BE2C (cell line): ENCODE measurements at regions not wholly inside any gene's neighbourhood (a gene's known extent, or its start where the extent isn't known, plus 50 kb on each side); places are given as distances from the start of the nearest gene placed in this dataset.
A peak's percentile ranks its signal among the peaks of the same experiment; 100 is the strongest.

ENCODE experiments used
- DNase-seq: peaks from one replicate; pipeline ENCODE4 v3.0.0-alpha.2; 2020
- H3K27me3 ChIP-seq: fragments of 250-450 bp; sonication (Bioruptor Pico); 2 replicates; pipeline ENCODE4 v1.5.1; 2020; ENCODE audit warnings: mild to moderate bottlenecking
- H3K36me3 ChIP-seq: fragments of 250-450 bp; sonication (Bioruptor Pico); 2 replicates; pipeline ENCODE4 v1.5.1; 2020; ENCODE audit warnings: mild to moderate bottlenecking
- H3K4me1 ChIP-seq: fragments of 250-450 bp; sonication (Bioruptor Pico); 2 replicates; pipeline ENCODE4 v1.5.1; 2020
- H3K4me3 ChIP-seq: 2 replicates; pipeline ENCODE4 v1.5.1; 2011; ENCODE audit warnings: low read depth, low read length
- H3K9me3 ChIP-seq: fragments of 250-450 bp; sonication (Bioruptor Pico); 2 replicates; pipeline ENCODE4 v1.5.1; 2020
- TF ChIP-seq, protein P1 (sequence below): IDR thresholded peaks from 2 replicates; pipeline ENCODE4 v1.5.1; 2012; ENCODE audit warnings: mild to moderate bottlenecking, low read depth, low read length

- Histone ChIP-seq H3K36me3 (no peaks in the 10 kb centered on the region), H3K4me1 (no peaks in the 10 kb centered on the region), H3K4me3 (no peak overlapping the region), H3K27me3 (no peaks in the 10 kb centered on the region), H3K9me3 (no peaks in the 10 kb centered on the region)
- no peak for DNase-seq
- TF ChIP-seq, protein P1, sequence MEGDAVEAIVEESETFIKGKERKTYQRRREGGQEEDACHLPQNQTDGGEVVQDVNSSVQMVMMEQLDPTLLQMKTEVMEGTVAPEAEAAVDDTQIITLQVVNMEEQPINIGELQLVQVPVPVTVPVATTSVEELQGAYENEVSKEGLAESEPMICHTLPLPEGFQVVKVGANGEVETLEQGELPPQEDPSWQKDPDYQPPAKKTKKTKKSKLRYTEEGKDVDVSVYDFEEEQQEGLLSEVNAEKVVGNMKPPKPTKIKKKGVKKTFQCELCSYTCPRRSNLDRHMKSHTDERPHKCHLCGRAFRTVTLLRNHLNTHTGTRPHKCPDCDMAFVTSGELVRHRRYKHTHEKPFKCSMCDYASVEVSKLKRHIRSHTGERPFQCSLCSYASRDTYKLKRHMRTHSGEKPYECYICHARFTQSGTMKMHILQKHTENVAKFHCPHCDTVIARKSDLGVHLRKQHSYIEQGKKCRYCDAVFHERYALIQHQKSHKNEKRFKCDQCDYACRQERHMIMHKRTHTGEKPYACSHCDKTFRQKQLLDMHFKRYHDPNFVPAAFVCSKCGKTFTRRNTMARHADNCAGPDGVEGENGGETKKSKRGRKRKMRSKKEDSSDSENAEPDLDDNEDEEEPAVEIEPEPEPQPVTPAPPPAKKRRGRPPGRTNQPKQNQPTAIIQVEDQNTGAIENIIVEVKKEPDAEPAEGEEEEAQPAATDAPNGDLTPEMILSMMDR, result peak; percentile 35
Measured at GRCh38 chr2:77796397-77796796, 274.2 kb upstream of the LRRTM4 start.

- no peaks in the 10 kb centered on the region for H3K9me3 ChIP-seq
Measured at GRCh38 chr2:77797088-77797487, 274.9 kb upstream of the LRRTM4 start.

DNA sequence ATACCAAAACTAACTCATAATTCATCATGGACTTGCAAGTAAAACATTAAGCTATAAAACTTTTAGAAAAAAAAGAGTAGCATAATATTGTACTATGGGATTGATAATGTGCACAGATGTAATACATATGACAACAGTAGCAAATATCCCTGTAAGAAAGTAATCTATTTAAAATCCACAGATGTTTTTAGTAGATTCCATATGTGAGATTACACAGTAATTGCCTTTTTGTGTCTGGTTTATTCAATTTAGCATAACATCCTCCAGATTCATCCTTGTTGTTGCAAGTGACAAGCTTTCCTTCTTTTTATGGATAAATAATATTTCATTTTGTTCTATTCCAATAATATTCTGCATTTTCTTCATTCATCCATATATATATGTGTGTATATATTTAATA is 278.2 kb upstream of the LRRTM4 start:
- TF ChIP-seq, protein P1, result no peak
- Histone ChIP-seq H3K4me3 (no peak overlapping the region), H3K27me3 (no peaks in the 10 kb centered on the region), H3K4me1 (no peaks in the 10 kb centered on the region), H3K36me3 (no peaks in the 10 kb centered on the region), H3K9me3 (no peaks in the 10 kb centered on the region)
- DNase-seq, result no peak

More at GRCh38 chr2:77797088-77797487, 274.9 kb upstream of the LRRTM4 start:
- Histone ChIP-seq H3K27me3 (no peaks in the 10 kb centered on the region), H3K4me1 (no peaks in the 10 kb centered on the region), H3K36me3 (no peaks in the 10 kb centered on the region), H3K4me3 (no peak overlapping the region)
- no peak for DNase-seq
- TF ChIP-seq, protein P1, result no peak

DNA sequence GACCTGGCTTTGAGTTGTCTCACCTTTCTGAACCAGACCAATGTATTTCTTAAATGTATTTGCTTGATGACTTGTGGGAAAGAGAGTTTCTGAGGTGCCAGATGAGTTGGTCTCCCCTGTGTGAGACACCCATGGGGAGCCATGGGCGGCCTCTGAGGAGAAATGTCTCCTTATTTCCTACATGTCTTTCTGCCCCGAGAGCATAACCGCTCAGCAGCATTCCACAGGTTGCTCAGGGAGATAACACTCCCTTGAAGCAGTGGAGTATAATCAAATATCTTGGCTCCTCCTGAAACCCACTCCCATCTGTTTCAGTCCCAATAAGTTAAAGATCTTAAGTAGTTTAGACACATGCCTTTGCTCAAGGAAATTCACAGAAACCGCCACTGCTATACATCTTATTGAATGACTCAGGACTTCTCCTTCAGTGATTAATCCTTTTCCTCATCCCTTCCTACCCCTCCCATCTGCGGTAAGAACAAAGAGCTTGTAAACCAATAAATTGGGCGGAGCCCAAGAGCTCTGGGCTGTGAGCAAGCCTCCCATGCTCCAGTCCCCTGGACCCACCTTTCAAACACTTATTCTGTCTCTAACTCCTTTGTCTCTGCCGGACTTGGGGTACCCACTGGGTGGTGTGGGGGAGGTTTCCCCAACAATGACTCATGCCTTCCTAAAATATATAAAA is 285.5 kb upstream of the LRRTM4 start:
- TF ChIP-seq, protein P1, result no peak
- Histone ChIP-seq H3K4me1 (no peaks in the 10 kb centered on the region), H3K4me3 (no peak overlapping the region), H3K9me3 (no peaks in the 10 kb centered on the region), H3K36me3 (no peaks in the 10 kb centered on the region), H3K27me3 (no peaks in the 10 kb centered on the region)
- no peak for DNase-seq

- H3K9me3 ChIP-seq, result no peaks in the 10 kb centered on the region
- H3K27me3 ChIP-seq, result no peaks in the 10 kb centered on the region
Measured at GRCh38 chr2:77808599-77808998, 286.4 kb upstream of the LRRTM4 start.

GRCh38 chr2:77813599-77813998 is 291.4 kb upstream of the LRRTM4 start:
- H3K36me3 ChIP-seq, result no peaks in the 10 kb centered on the region
- no peak for DNase-seq
- H3K4me3 ChIP-seq, result no peak overlapping the region
- H3K9me3 ChIP-seq, result no peaks in the 10 kb centered on the region
- TF ChIP-seq, protein P1, result no peak
- H3K4me1 ChIP-seq, result no peaks in the 10 kb centered on the region
- no peaks in the 10 kb centered on the region for H3K27me3 ChIP-seq

More at GRCh38 chr2:77808599-77808998, 286.4 kb upstream of the LRRTM4 start:
- Histone ChIP-seq H3K4me3 (no peak overlapping the region), H3K4me1 (no peaks in the 10 kb centered on the region), H3K36me3 (no peaks in the 10 kb centered on the region)
- no peak for DNase-seq
- TF ChIP-seq, protein P1, result no peak
